C4-2B (cell line): ENCODE measurements at regions not wholly inside any gene's neighbourhood (a gene's known extent, or its start where the extent isn't known, plus 50 kb on each side); places are given as distances from the start of the nearest gene placed in this dataset.

ENCODE experiments used
- ZFX ChIP-seq: fragments of 450-650 bp; IDR thresholded peaks from 2 replicates; pipeline ENCODE4 v1.6.1; 2017
- TF ChIP-seq, protein P1 (sequence below): fragments of 450-650 bp; conservative IDR thresholded peaks from 2 replicates; pipeline ENCODE4 v1.5.1; 2017; ENCODE audit warnings: mild to moderate bottlenecking

DNA sequence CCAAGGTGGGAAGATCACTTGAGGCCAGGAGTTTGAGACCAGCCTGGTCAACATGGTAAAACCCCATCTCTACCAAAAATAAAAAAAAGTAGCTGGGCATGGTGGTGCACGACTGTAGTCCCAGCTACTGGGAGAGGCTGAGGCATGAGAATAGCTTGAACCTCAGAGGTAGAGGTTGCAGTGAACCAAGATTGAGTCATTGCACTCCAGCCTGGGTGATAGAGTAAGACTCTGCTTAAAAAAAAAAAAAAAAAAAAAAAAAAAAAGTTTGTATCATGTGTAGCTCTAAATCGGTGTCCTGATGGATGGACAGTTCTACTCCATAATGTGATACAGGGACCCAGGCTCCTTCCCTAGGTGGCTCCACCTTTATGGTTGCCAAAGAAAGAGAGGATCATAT is 497.1 kb upstream of the RBFOX1 start:
- TF ChIP-seq, protein P1, sequence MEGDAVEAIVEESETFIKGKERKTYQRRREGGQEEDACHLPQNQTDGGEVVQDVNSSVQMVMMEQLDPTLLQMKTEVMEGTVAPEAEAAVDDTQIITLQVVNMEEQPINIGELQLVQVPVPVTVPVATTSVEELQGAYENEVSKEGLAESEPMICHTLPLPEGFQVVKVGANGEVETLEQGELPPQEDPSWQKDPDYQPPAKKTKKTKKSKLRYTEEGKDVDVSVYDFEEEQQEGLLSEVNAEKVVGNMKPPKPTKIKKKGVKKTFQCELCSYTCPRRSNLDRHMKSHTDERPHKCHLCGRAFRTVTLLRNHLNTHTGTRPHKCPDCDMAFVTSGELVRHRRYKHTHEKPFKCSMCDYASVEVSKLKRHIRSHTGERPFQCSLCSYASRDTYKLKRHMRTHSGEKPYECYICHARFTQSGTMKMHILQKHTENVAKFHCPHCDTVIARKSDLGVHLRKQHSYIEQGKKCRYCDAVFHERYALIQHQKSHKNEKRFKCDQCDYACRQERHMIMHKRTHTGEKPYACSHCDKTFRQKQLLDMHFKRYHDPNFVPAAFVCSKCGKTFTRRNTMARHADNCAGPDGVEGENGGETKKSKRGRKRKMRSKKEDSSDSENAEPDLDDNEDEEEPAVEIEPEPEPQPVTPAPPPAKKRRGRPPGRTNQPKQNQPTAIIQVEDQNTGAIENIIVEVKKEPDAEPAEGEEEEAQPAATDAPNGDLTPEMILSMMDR: no peak
- TF ChIP-seq ZFX: no peak
